GM19463 (cell line): ENCODE measurements at regions not wholly inside any gene's neighbourhood (a gene's known extent, or its start where the extent isn't known, plus 50 kb on each side); places are given as distances from the start of the nearest gene placed in this dataset.
"Not testable (repeated sequence)": the region's sequence is repeated elsewhere in the genome, so short reads cannot be mapped to it uniquely, and the experiment has no call there.

Source experiments
- ATAC-seq: cut with Tn5 transposase; IDR thresholded peaks from one replicate; pipeline ENCODE4 v1.9.1; 2021; ENCODE audit warnings: mild to moderate bottlenecking, moderate library complexity; ENCODE audit not compliant: unreplicated experiment

GRCh38 chr3:6601374-6601773 lies 259.5 kb upstream of the GRM7 start:
- ATAC-seq: peak; percentile 65

DNA sequence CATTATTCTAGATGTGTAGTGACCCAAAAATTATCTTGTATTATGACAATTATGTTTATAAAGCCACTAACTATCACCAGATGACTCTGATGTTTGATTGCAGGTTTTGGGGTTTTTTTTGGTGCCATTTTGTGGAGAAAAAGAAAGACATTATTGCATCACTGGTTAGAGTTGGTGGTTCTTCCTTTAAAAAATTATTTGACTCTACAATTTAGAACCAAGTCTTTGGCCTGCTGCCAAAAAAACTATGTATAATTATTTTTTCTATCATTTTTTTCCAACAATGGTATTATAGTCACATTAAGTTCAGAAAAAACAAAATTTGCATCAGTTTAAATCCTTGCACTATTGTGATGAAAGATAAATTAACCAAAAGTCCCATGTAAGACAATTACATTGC lies 258.6 kb upstream of the GRM7 start:
- ATAC-seq: no peak

DNA sequence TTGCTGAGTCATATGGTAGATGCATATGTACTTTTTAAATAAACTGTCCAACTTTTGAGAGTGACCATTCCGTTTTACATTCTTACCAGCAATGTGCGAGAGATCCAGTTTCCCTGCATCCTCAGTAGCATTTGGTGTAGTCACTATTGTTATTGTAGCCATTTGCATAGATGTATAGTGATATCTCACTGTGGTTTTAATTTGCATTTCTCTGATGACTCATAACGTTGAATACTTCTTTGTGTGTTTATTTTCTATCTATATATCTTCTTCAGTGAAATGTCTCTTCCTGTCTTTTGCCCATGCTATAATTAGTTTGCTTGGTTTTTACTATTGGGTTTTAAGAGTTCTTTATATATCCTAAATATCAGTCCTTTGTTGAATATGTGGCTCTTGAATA lies 255.7 kb upstream of the GRM7 start:
- ATAC-seq: no peak

DNA sequence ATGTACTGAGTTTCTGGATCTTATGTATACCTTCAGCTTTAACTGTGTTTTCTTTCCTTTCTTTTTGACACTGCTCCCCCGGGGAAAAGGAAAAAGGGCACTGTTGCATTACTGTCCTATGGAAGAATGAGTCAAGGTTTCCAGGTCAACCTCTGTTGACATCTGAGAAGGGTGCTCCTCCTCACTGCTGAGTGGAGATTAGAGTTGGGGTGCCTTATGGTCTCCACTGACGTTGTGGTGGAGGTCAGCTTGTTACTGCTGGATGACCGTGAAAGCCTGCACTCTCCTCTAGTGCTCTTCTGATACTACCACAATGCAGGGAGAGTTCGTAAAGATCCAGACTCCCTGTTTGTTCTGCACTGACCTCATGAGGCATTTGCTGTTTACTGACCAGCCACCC lies 252.1 kb upstream of the GRM7 start:
- ATAC-seq: no peak

- no peak for ATAC-seq
These were observed 248.8 kb upstream of the GRM7 start for GRCh38 chr3:6612034-6612616.

GRCh38 chr3:6622260-6622659 lies 238.7 kb upstream of the GRM7 start:
- no peak for ATAC-seq

- ATAC-seq: no peak
These were observed 238.2 kb upstream of the GRM7 start for GRCh38 chr3:6622712-6623111.

GRCh38 chr3:6631376-6631775 lies 229.5 kb upstream of the GRM7 start:
- no peak for ATAC-seq

GRCh38 chr3:6640907-6641306 lies 220.0 kb upstream of the GRM7 start:
- ATAC-seq: no peak

GRCh38 chr3:6644070-6644929 lies 216.6 kb upstream of the GRM7 start:
- ATAC-seq: peak; percentile 59

- ATAC-seq: no peak
These were observed 206.2 kb upstream of the GRM7 start for GRCh38 chr3:6654670-6655069.

DNA sequence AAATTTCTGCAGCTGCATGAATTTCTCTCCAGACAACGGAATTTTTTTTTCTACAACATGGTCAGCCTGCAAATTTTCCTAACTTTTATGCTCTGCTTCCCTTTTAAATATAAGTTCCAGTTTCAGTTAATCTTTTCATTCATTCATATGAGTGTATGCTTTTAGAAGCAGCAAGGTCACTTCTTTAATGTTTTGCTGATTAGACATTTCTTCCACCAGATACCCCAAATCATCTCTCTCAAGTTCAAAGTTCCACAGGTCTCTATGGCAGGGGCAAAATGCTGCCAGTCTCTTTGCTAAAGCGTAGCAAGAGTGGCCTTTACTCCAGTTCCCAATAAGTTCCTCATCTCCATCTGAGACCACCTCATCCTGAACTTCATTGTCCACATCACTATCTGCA lies 205.6 kb upstream of the GRM7 start:
- ATAC-seq: no peak

DNA sequence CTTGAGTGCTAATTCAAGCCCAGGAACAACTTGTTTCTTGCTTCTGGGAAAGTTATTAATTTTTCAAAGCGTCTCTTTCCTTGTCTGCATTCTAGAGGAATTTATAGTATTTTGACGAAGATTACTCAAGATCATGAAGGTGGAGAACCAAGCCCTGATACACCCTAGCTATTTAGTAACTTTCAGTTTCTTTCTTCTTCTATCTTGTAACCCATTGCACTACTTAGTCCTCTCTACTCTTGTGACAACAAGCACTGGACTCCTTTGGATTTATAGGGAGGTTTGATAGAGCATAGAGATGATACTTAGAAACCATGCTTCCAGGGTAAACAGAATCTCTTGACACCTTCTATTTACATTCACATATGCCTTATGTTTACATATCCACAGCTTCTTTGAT lies 203.3 kb upstream of the GRM7 start:
- ATAC-seq: no peak

DNA sequence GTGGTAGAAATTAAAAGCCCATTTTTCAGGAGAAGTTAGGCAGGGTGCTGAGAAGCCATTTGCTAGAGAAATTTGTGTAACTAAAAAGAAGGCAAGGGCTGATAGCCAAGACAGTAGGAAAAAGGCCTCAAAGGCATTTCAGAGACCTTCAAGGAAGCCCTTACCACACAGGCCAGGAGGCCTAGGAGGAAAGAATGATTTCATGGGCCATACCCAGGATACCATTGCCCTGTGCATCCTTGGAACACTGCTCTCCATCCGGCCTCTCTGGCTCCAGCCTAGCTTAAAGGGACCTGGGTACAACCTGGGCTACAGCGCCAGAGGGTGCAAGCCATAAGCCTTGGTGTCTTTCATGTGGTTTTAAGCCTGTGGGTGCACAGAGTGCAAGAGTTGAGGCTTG lies 193.6 kb upstream of the GRM7 start:
- no peak for ATAC-seq

GRCh38 chr3:6671363-6671762 lies 189.6 kb upstream of the GRM7 start:
- ATAC-seq: no peak

- ATAC-seq: peak; percentile 39
These were observed 181.4 kb upstream of the GRM7 start for GRCh38 chr3:6679510-6679909.

- ATAC-seq: peak; percentile 87
These were observed 180.7 kb upstream of the GRM7 start for GRCh38 chr3:6680119-6680806.

DNA sequence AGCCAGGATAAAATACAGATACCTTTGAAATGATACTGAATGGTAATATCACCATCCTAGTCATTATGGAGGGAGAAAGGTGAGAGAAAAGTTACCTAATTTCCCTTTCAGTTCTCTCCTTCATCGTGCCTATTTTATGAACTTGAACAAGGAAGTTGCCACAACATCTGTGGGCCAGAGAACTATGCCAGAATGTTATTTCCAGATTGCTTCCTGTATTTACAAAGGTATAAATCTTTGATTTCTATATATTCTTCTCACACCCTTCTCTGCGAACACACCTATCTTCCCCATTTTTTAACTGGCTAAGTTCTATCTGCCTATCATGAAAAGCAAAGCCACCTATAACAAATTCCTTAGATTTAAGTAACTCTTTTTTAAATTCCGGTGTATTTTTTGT lies 163.6 kb upstream of the GRM7 start:
- no peak for ATAC-seq

DNA sequence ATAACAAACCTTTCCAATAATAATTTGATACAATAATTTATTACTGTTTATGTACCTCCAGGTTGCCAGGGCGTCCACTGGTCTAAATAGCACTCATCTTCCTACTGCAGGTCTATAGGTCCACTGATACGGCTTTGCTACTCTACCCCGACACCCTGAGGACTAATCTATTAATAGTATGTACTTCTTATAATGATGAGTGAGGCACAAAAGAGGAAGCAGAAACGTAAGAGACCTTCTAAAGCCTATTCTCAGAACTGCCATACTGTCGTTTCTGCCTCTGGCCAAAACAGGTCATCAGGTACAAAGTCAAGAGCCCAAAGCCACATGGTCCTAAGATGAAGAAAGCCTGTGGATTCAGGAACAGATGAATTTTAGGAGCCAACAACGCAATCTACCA lies 163.2 kb upstream of the GRM7 start:
- ATAC-seq: no peak

DNA sequence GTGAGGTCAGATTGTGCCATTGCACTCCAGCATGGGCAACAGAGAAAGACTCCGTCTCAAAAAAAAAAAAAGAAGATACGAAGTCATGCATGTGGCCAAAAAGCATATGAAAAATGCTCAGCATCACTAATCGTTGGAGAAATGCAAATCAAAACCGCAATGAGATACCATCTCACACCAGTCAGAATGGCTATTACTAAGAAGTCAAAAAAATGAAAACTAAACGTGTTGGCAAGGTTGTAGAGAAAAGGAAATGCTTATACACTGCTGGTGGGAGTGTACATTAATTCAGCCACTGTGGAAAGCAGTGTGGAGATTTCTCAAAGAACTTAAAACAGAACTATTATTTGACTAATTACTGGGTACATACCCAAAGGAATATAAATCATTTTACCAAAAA lies 156.1 kb upstream of the GRM7 start:
- not testable (repeated sequence) for ATAC-seq

GRCh38 chr3:6706777-6707176 lies 154.1 kb upstream of the GRM7 start:
- ATAC-seq: no peak

DNA sequence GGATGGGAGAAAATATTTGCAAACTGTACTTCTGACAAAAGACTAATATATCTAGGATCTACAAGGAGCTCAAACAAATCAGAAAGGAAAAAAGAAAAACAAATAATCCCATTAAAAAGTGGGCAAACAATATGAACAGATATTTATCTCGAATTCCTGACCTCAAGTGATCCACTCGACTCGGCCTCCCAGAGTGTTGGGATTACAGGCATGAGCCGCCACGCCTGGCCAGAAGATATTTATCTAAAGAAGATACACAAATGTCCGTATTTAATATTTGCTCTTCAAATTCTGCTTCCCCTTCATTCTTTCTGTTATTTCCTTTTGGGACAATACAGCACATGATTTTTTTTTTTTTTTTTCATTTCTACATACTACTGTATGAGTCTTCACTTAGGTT lies 151.7 kb upstream of the GRM7 start:
- ATAC-seq: no peak
